ENCODE measurements at regions not wholly inside any gene's neighbourhood (a gene's known extent, or its start where the extent isn't known, plus 50 kb on each side); places are given as distances from the start of the nearest gene placed in this dataset.
A peak's percentile ranks its signal among the peaks of the same experiment; 100 is the strongest.

GRCh38 chr16:17776465-17776864, 305.7 kb upstream of the XYLT1 start:
- Histone ChIP-seq H3K27ac (no peak overlapping the region), H3K9me3 (peaks cover 0 to 2% of the 10 kb centered on the region in 2 donors), H3K4me3 (no peak overlapping the region), H3K36me3 (no peaks in the 10 kb centered on the region), H3K27me3 (peaks cover 0 to 5% of the 10 kb centered on the region in 2 donors), H3K4me1 (no peaks in the 10 kb centered on the region)
- no peak for TF ChIP-seq CTCF (IDR thresholded peaks at IDR 0.05)
- intact Hi-C loops (cut with DNase I) = no loop called here
- ATAC-seq (no peak), DNase-seq (no peak)

- intact Hi-C loops (cut with DNase I) = no loop called here
- ATAC-seq (no peak), DNase-seq (no peak)
- Histone ChIP-seq H3K27me3 (peaks cover 0 to 5% of the 10 kb centered on the region in 2 donors), H3K9me3 (peaks cover 0 to 2% of the 10 kb centered on the region in 2 donors), H3K4me1 (no peaks in the 10 kb centered on the region), H3K4me3 (no peak overlapping the region), H3K27ac (no peak overlapping the region), H3K36me3 (no peaks in the 10 kb centered on the region)
- TF ChIP-seq CTCF (IDR thresholded peaks at IDR 0.05) = no peak
Observed at GRCh38 chr16:17775061-17775460, 304.3 kb upstream of the XYLT1 start.

GRCh38 chr16:17773698-17774101, 302.9 kb upstream of the XYLT1 start:
- Histone ChIP-seq H3K4me3 (no peak overlapping the region), H3K36me3 (no peaks in the 10 kb centered on the region), H3K9me3 (peaks cover 0 to 2% of the 10 kb centered on the region in 2 donors), H3K27me3 (peaks cover 0 to 5% of the 10 kb centered on the region in 2 donors), H3K4me1 (no peaks in the 10 kb centered on the region), H3K27ac (no peak overlapping the region)
- intact Hi-C loops (cut with DNase I) = no loop called here
- ATAC-seq (no peak), DNase-seq (peak in 1 of 4 donors; percentile 4)
- TF ChIP-seq CTCF (IDR thresholded peaks at IDR 0.05) = no peak

- no peak for TF ChIP-seq CTCF (IDR thresholded peaks at IDR 0.05)
- ATAC-seq = no peak
- DNase-seq = no peak
- H3K36me3 ChIP-seq = no peaks in the 10 kb centered on the region
- intact Hi-C loops (cut with DNase I) = no loop called here
- H3K27ac ChIP-seq = no peak overlapping the region
- no peaks in the 10 kb centered on the region for H3K27me3 ChIP-seq
- H3K4me1 ChIP-seq = no peaks in the 10 kb centered on the region
- H3K4me3 ChIP-seq = no peak overlapping the region
- no peaks in the 10 kb centered on the region for H3K9me3 ChIP-seq
Observed at GRCh38 chr16:17770104-17770503, 299.3 kb upstream of the XYLT1 start.

GRCh38 chr16:17769065-17769464, 298.3 kb upstream of the XYLT1 start:
- no peaks in the 10 kb centered on the region for H3K9me3 ChIP-seq
- DNase-seq (no peak), ATAC-seq (no peak)
- H3K4me3 ChIP-seq = no peak overlapping the region
- H3K27me3 ChIP-seq = no peaks in the 10 kb centered on the region
- H3K27ac ChIP-seq = no peak overlapping the region
- H3K4me1 ChIP-seq = no peaks in the 10 kb centered on the region
- intact Hi-C loops (cut with DNase I) = no loop called here
- no peak for TF ChIP-seq CTCF (IDR thresholded peaks at IDR 0.05)
- H3K36me3 ChIP-seq = no peaks in the 10 kb centered on the region

Measured in left lung (tissue), 4 donors.